Neural cell (in vitro differentiated cells): ENCODE measurements at regions not wholly inside any gene's neighbourhood (a gene's known extent, or its start where the extent isn't known, plus 50 kb on each side); places are given as distances from the start of the nearest gene placed in this dataset.

ENCODE experiments used
- H2AFZ ChIP-seq: fragments of 200-600, 300-800 bp; sonication (generic), shearing (Covaris generic); 2 replicates; pipeline ENCODE4 v1.6.0; 2014; ENCODE audit warnings: low read depth, mild to moderate bottlenecking, antibody characterized with exemption, low read length, moderate library complexity
- H3F3A ChIP-seq: fragments of 200-600 bp; shearing (Covaris generic); 2 replicates; pipeline ENCODE4 v1.6.1; 2016; ENCODE audit warnings: mild to moderate bottlenecking, moderate library complexity, mixed read lengths, antibody characterized with exemption, low read length; ENCODE audit not compliant: insufficient read depth, poor library complexity, severe bottlenecking
- H3K27ac ChIP-seq: fragments of 200-600, 300-800 bp; sonication (generic), shearing (Covaris generic); 2 replicates; pipeline ENCODE4 v1.5.1; 2014; ENCODE audit warnings: mild to moderate bottlenecking, low read length, moderate library complexity
- H3K27me3 ChIP-seq: fragments of 300-800, 200-600 bp; sonication (generic), shearing (Covaris generic); 2 replicates; pipeline ENCODE4 v1.6.0; 2014; ENCODE audit warnings: mild to moderate bottlenecking, low read depth, low read length, moderate library complexity; ENCODE audit not compliant: insufficient read depth
- H3K36me3 ChIP-seq: fragments of 300-800, 200-600 bp; sonication (generic), shearing (Covaris generic); 2 replicates; pipeline ENCODE4 v1.5.1; 2014; ENCODE audit warnings: mild to moderate bottlenecking, antibody characterized with exemption, low read length, moderate library complexity; ENCODE audit not compliant: insufficient read depth
- H3K4me2 ChIP-seq: fragments of 300-800, 200-600 bp; sonication (generic), shearing (Covaris generic); 2 replicates; pipeline ENCODE4 v1.6.0; 2014; ENCODE audit warnings: mild to moderate bottlenecking, low read length
- H3K4me3 ChIP-seq: fragments of 300-800, 200-600 bp; sonication (generic), shearing (Covaris generic); 2 replicates; pipeline ENCODE4 v1.5.1; 2014; ENCODE audit warnings: mild to moderate bottlenecking, low read length, moderate library complexity
- H3K79me2 ChIP-seq: fragments of 200-600 bp; shearing (Covaris generic); replicated peaks from 2 replicates; pipeline ENCODE4 v1.6.0; 2014; ENCODE audit warnings: mild to moderate bottlenecking, low read length, moderate library complexity; ENCODE audit not compliant: insufficient read depth
- H3K9ac ChIP-seq: fragments of 300-800, 200-600 bp; sonication (generic), shearing (Covaris generic); 2 replicates; pipeline ENCODE4 v1.6.1; 2016; ENCODE audit warnings: mild to moderate bottlenecking, low read length, mixed read lengths
- H3K9me2 ChIP-seq: fragments of 200-600 bp; shearing (Covaris generic); 2 replicates; pipeline ENCODE4 v1.6.1; 2016; ENCODE audit warnings: mild to moderate bottlenecking, low read length, mixed read lengths; ENCODE audit not compliant: insufficient read depth
- H3K9me3 ChIP-seq: fragments of 200-600, 300-800 bp; sonication (generic), shearing (Covaris generic); 2 replicates; pipeline ENCODE4 v1.6.1; 2016; ENCODE audit warnings: mild to moderate bottlenecking, mixed run types, low read length, moderate library complexity, mixed read lengths
- H4K20me1 ChIP-seq: fragments of 200-600 bp; shearing (Covaris generic); 2 replicates; pipeline ENCODE4 v1.6.1; 2016; ENCODE audit warnings: mild to moderate bottlenecking, mixed run types; ENCODE audit not compliant: insufficient read depth
- CTCF ChIP-seq: fragments of 450-650 bp; IDR thresholded peaks from 2 replicates; pipeline ENCODE4 v1.5.1; 2014; ENCODE audit warnings: antibody characterized with exemption, mild to moderate bottlenecking, moderate library complexity; ENCODE audit not compliant: poor library complexity, severe bottlenecking
- EP300 ChIP-seq: fragments of 450-650 bp; conservative IDR thresholded peaks from 2 replicates; pipeline ENCODE4 v1.6.1; 2014; ENCODE audit warnings: antibody characterized with exemption, mild to moderate bottlenecking, moderate library complexity; ENCODE audit not compliant: poor library complexity, severe bottlenecking
- EZH2 ChIP-seq: fragments of 200-600, 300-800 bp; shearing (Covaris generic), sonication (generic); IDR thresholded peaks from 2 replicates; pipeline ENCODE4 v1.6.1; 2014; ENCODE audit warnings: antibody characterized with exemption, low read length, borderline replicate concordance, mild to moderate bottlenecking; ENCODE audit not compliant: insufficient read depth, poor library complexity, severe bottlenecking
- MXI1 ChIP-seq: fragments of 450-650 bp; conservative IDR thresholded peaks from 2 replicates; pipeline ENCODE4 v1.6.1; 2014; ENCODE audit warnings: antibody characterized with exemption, mild to moderate bottlenecking; ENCODE audit not compliant: poor library complexity, severe bottlenecking
- POLR2AphosphoS5 ChIP-seq: IDR thresholded peaks from 2 replicates; pipeline ENCODE4 v1.6.1; 2012
- RAD21 ChIP-seq: fragments of 450-650 bp; conservative IDR thresholded peaks from 2 replicates; pipeline ENCODE4 v1.6.1; 2014; ENCODE audit warnings: antibody characterized with exemption, mild to moderate bottlenecking, moderate library complexity
- REST ChIP-seq: IDR thresholded peaks from 2 replicates; pipeline ENCODE4 v1.6.1; 2012; ENCODE audit warnings: borderline replicate concordance
- SMC3 ChIP-seq: fragments of 450-650 bp; conservative IDR thresholded peaks from 2 replicates; pipeline ENCODE4 v1.6.1; 2014; ENCODE audit warnings: antibody characterized with exemption, mild to moderate bottlenecking, moderate library complexity; ENCODE audit not compliant: poor library complexity
- TAF1 ChIP-seq: IDR thresholded peaks from 2 replicates; pipeline ENCODE4 v1.6.1; 2012; ENCODE audit warnings: low read depth

GRCh38 chr4:189035091-189035490 is 895.9 kb downstream of the TRIML1 start:
- no peak overlapping the region for H3K9ac ChIP-seq
- TF ChIP-seq REST (no peak), MXI1 (no peak), POLR2AphosphoS5 (no peak), EZH2 (no peak), RAD21 (no peak), CTCF (no peak), EP300 (no peak), TAF1 (no peak), SMC3 (no peak)
- no peak overlapping the region for H3K27ac ChIP-seq
- no peaks in the 10 kb centered on the region for H3K9me2 ChIP-seq
- H2AFZ ChIP-seq = no peak overlapping the region
- H3K27me3 ChIP-seq = no peaks in the 10 kb centered on the region
- H3K79me2 ChIP-seq = no peaks in the 10 kb centered on the region
- no peaks in the 10 kb centered on the region for H4K20me1 ChIP-seq
- H3K9me3 ChIP-seq = no peaks in the 10 kb centered on the region
- no peaks in the 10 kb centered on the region for H3F3A ChIP-seq
- no peaks in the 10 kb centered on the region for H3K36me3 ChIP-seq
- H3K4me2 ChIP-seq = no peak overlapping the region
- no peak overlapping the region for H3K4me3 ChIP-seq

GRCh38 chr4:189035654-189036053 is 896.4 kb downstream of the TRIML1 start:
- no peaks in the 10 kb centered on the region for H3F3A ChIP-seq
- H3K4me2 ChIP-seq = no peak overlapping the region
- no peaks in the 10 kb centered on the region for H3K9me2 ChIP-seq
- H3K27me3 ChIP-seq = no peaks in the 10 kb centered on the region
- H2AFZ ChIP-seq = no peak overlapping the region
- no peaks in the 10 kb centered on the region for H3K36me3 ChIP-seq
- no peak overlapping the region for H3K27ac ChIP-seq
- H4K20me1 ChIP-seq = no peaks in the 10 kb centered on the region
- H3K4me3 ChIP-seq = no peak overlapping the region
- TF ChIP-seq SMC3 (no peak), CTCF (no peak), EZH2 (no peak), MXI1 (no peak), TAF1 (no peak), POLR2AphosphoS5 (no peak), REST (no peak), RAD21 (no peak), EP300 (no peak)
- no peak overlapping the region for H3K9ac ChIP-seq
- H3K79me2 ChIP-seq = no peaks in the 10 kb centered on the region
- no peaks in the 10 kb centered on the region for H3K9me3 ChIP-seq
